Renal cortex interstitium (tissue), 11 donors: ENCODE measurements at regions not wholly inside any gene's neighbourhood (a gene's known extent, or its start where the extent isn't known, plus 50 kb on each side); places are given as distances from the start of the nearest gene placed in this dataset.

Source experiments
- DNase-seq, 11 donors: peaks; one replicate each; pipeline ENCODE4 v3.0.0-alpha.2; 2013; ENCODE audit warnings: low read depth in 9 of 11, low spot score in 4 of 11; ENCODE audit errors: extremely low read depth in 1 of 11

GRCh38 chr2:126838716-126838985, 60.0 kb upstream of the TEX51 start:
- no peak for DNase-seq

- peak in 1 of 11 donors; percentile 11 for DNase-seq
These were observed 58.9 kb upstream of the TEX51 start for GRCh38 chr2:126839796-126840195.

- no peak for DNase-seq
These were observed 55.6 kb upstream of the TEX51 start for GRCh38 chr2:126843081-126843480.

GRCh38 chr2:126846241-126846640, 52.4 kb upstream of the TEX51 start:
- DNase-seq: no peak
